Dermis microvascular lymphatic vessel endothelial cell (primary cell): ENCODE measurements at regions not wholly inside any gene's neighbourhood (a gene's known extent, or its start where the extent isn't known, plus 50 kb on each side); places are given as distances from the start of the nearest gene placed in this dataset.
"Not testable (repeated sequence)": the region's sequence is repeated elsewhere in the genome, so short reads cannot be mapped to it uniquely, and the experiment has no call there.

Experiments
- DNase-seq, 2 donors: peaks; one replicate each; pipeline versions ENCODE4 v3.0.0 to v3.0.0-alpha.2; 2010; ENCODE audit warnings: low read depth in 2 of 2

GRCh38 chr7:24052572-24053260 is 231.3 kb upstream of the NPY start:
- DNase-seq, result no peak

- DNase-seq, result no peak
Measured at GRCh38 chr7:24054236-24054635, 229.8 kb upstream of the NPY start.

GRCh38 chr7:24057243-24057642 is 226.7 kb upstream of the NPY start:
- no peak for DNase-seq

- no peak for DNase-seq
Measured at GRCh38 chr7:24058953-24059352, 225.0 kb upstream of the NPY start.

- no peak for DNase-seq
Measured at GRCh38 chr7:24059775-24060174, 224.2 kb upstream of the NPY start.

GRCh38 chr7:24063721-24064120 is 220.3 kb upstream of the NPY start:
- DNase-seq, result no peak

- no peak for DNase-seq
Measured at GRCh38 chr7:24069751-24070150, 214.2 kb upstream of the NPY start.

GRCh38 chr7:24073651-24074420 is 210.2 kb upstream of the NPY start:
- DNase-seq, result no peak

- DNase-seq, result no peak
Measured at GRCh38 chr7:24075426-24075810, 208.6 kb upstream of the NPY start.

GRCh38 chr7:24082826-24083225 is 201.2 kb upstream of the NPY start:
- no peak for DNase-seq

- DNase-seq, result no peak
Measured at GRCh38 chr7:24102988-24103387, 181.0 kb upstream of the NPY start.

GRCh38 chr7:24108906-24109376 is 175.0 kb upstream of the NPY start:
- no peak for DNase-seq

- no peak for DNase-seq
Measured at GRCh38 chr7:24110056-24110455, 173.9 kb upstream of the NPY start.

- no peak for DNase-seq
Measured at GRCh38 chr7:24113506-24113905, 170.5 kb upstream of the NPY start.

- DNase-seq, result no peak
Measured at GRCh38 chr7:24115661-24116060, 168.3 kb upstream of the NPY start.

- not testable (repeated sequence) for DNase-seq
Measured at GRCh38 chr7:24117903-24118499, 166.0 kb upstream of the NPY start.

GRCh38 chr7:24119852-24120251 is 164.1 kb upstream of the NPY start:
- no peak for DNase-seq

GRCh38 chr7:24123076-24123475 is 160.9 kb upstream of the NPY start:
- no peak for DNase-seq

- no peak for DNase-seq
Measured at GRCh38 chr7:24125765-24126164, 158.2 kb upstream of the NPY start.

- no peak for DNase-seq
Measured at GRCh38 chr7:24127930-24128329, 156.1 kb upstream of the NPY start.

- DNase-seq, result no peak
Measured at GRCh38 chr7:24129597-24129996, 154.4 kb upstream of the NPY start.

- no peak for DNase-seq
Measured at GRCh38 chr7:24130631-24131030, 153.4 kb upstream of the NPY start.

- DNase-seq, result no peak
Measured at GRCh38 chr7:24133691-24134090, 150.3 kb upstream of the NPY start.
